Hepatocyte (in vitro differentiated cells): ENCODE measurements at regions not wholly inside any gene's neighbourhood (a gene's known extent, or its start where the extent isn't known, plus 50 kb on each side); places are given as distances from the start of the nearest gene placed in this dataset.

Experiments
- DNase-seq: peaks from one replicate; pipeline ENCODE4 v3.0.0-alpha.2; 2016; ENCODE audit warnings: low spot score
- H2AFZ ChIP-seq: fragments of 200-600 bp; sonication (generic); 2 replicates; pipeline ENCODE4 v1.6.0; 2016; ENCODE audit warnings: antibody characterized with exemption, mild to moderate bottlenecking
- H3K27ac ChIP-seq: fragments of 200-600 bp; sonication (generic); 2 replicates; pipeline ENCODE4 v1.5.1; 2016; ENCODE audit warnings: mild to moderate bottlenecking
- H3K27me3 ChIP-seq: fragments of 200-600 bp; sonication (generic); 2 replicates; pipeline ENCODE4 v1.6.1; 2016
- H3K36me3 ChIP-seq: fragments of 200-600 bp; sonication (generic); replicated peaks from 2 replicates; pipeline ENCODE4 v1.5.1; 2016; ENCODE audit warnings: low read depth; ENCODE audit not compliant: insufficient read depth
- H3K4me1 ChIP-seq: fragments of 200-600 bp; sonication (generic); 2 replicates; pipeline ENCODE4 v1.5.1; 2016; ENCODE audit warnings: mild to moderate bottlenecking, moderate library complexity; ENCODE audit not compliant: insufficient read depth
- H3K4me2 ChIP-seq: fragments of 200-600 bp; sonication (generic); 2 replicates; pipeline ENCODE4 v1.6.0; 2016
- H3K4me3 ChIP-seq: fragments of 200-600 bp; sonication (generic); 2 replicates; pipeline ENCODE4 v1.5.1; 2016; ENCODE audit warnings: mild to moderate bottlenecking
- H3K79me2 ChIP-seq: fragments of 200-600 bp; sonication (generic); 2 replicates; pipeline ENCODE4 v1.6.0; 2017; ENCODE audit warnings: mild to moderate bottlenecking
- H3K9me2 ChIP-seq: fragments of 200-600 bp; sonication (generic); replicated peaks from 2 replicates; pipeline ENCODE4 v1.6.0; 2017; ENCODE audit warnings: mild to moderate bottlenecking; ENCODE audit not compliant: insufficient read depth
- H3K9me3 ChIP-seq: fragments of 200-600 bp; sonication (generic); 2 replicates; pipeline ENCODE4 v1.5.1; 2016; ENCODE audit warnings: low read depth, mild to moderate bottlenecking
- H4K20me1 ChIP-seq: fragments of 200-600 bp; sonication (generic); 2 replicates; pipeline ENCODE4 v1.6.0; 2016; ENCODE audit warnings: mild to moderate bottlenecking; ENCODE audit not compliant: insufficient read depth, poor library complexity, severe bottlenecking
- CTCF ChIP-seq: fragments of 200-600 bp; sonication (generic); IDR thresholded peaks from 2 replicates; pipeline ENCODE4 v1.5.1; 2016; ENCODE audit warnings: antibody characterized with exemption, mild to moderate bottlenecking; ENCODE audit not compliant: poor library complexity
- EZH2 ChIP-seq: fragments of 200-600 bp; sonication (generic); IDR thresholded peaks from 2 replicates; pipeline ENCODE4 v1.6.1; 2016; ENCODE audit warnings: antibody characterized with exemption, mild to moderate bottlenecking, borderline replicate concordance
- EZH2phosphoT487 ChIP-seq: fragments of 200-600 bp; sonication (generic); IDR thresholded peaks from one replicate; pipeline ENCODE4 v1.6.1; 2018; ENCODE audit warnings: antibody characterized with exemption, mild to moderate bottlenecking, low read depth, moderate library complexity; ENCODE audit not compliant: unreplicated experiment, severe bottlenecking
- WGBS: methylation state at CpG from one replicate; pipeline ENCODE4 v1.1.6; 2016; ENCODE audit warnings: low lambda C conversion rate; ENCODE audit errors: missing lambda C conversion rate; 5-methylcytosine and 5-hydroxymethylcytosine counted together

- Histone ChIP-seq H3K27me3 (no peaks in the 10 kb centered on the region), H3K9me3 (no peaks in the 10 kb centered on the region), H3K79me2 (no peaks in the 10 kb centered on the region), H2AFZ (no peak overlapping the region), H3K36me3 (no peaks in the 10 kb centered on the region), H3K4me1 (no peaks in the 10 kb centered on the region), H4K20me1 (no peaks in the 10 kb centered on the region), H3K27ac (no peak overlapping the region), H3K4me3 (no peak overlapping the region), H3K4me2 (no peak overlapping the region), H3K9me2 (no peaks in the 10 kb centered on the region)
- WGBS = 92% methylated on average over 7 of the region's 7 CpGs
- no peak for DNase-seq
- TF ChIP-seq EZH2 = no peak
- TF ChIP-seq EZH2phosphoT487 = no peak
Observed at GRCh38 chr1:82836213-82836972, 1035.7 kb downstream of the ADGRL2 start.

GRCh38 chr1:82830690-82831380, 1030.1 kb downstream of the ADGRL2 start:
- Histone ChIP-seq H2AFZ (no peak overlapping the region), H3K27ac (no peak overlapping the region), H3K79me2 (no peaks in the 10 kb centered on the region), H3K36me3 (no peaks in the 10 kb centered on the region), H3K4me3 (no peak overlapping the region), H3K4me2 (no peak overlapping the region), H3K9me2 (no peaks in the 10 kb centered on the region), H3K9me3 (no peaks in the 10 kb centered on the region), H3K27me3 (no peaks in the 10 kb centered on the region), H4K20me1 (no peaks in the 10 kb centered on the region), H3K4me1 (no peaks in the 10 kb centered on the region)
- 81% methylated on average over 6 of the region's 6 CpGs for WGBS
- DNase-seq = no peak
- TF ChIP-seq CTCF = no peak
- no peak for TF ChIP-seq EZH2phosphoT487
- no peak for TF ChIP-seq EZH2

- no peak overlapping the region for H3K4me3 ChIP-seq
Observed at GRCh38 chr1:82829527-82829926, 1028.8 kb downstream of the ADGRL2 start.

More at GRCh38 chr1:82829527-82829926, 1028.8 kb downstream of the ADGRL2 start:
- H3K36me3 ChIP-seq = no peaks in the 10 kb centered on the region
- no peak overlapping the region for H3K4me2 ChIP-seq
- H3K4me1 ChIP-seq = no peaks in the 10 kb centered on the region
- no peaks in the 10 kb centered on the region for H3K79me2 ChIP-seq
- no peak overlapping the region for H2AFZ ChIP-seq
- DNase-seq = no peak
- no peaks in the 10 kb centered on the region for H4K20me1 ChIP-seq
- H3K9me2 ChIP-seq = no peaks in the 10 kb centered on the region
- H3K9me3 ChIP-seq = no peaks in the 10 kb centered on the region
- H3K27me3 ChIP-seq = no peaks in the 10 kb centered on the region
- no peak for TF ChIP-seq EZH2
- no peak for TF ChIP-seq EZH2phosphoT487
- TF ChIP-seq CTCF = no peak
- no peak overlapping the region for H3K27ac ChIP-seq
- WGBS = 71% methylated on average over 1 of the region's 1 CpG
